Endothelial cell of umbilical vein (primary cell): ENCODE measurements at regions not wholly inside any gene's neighbourhood (a gene's known extent, or its start where the extent isn't known, plus 50 kb on each side); places are given as distances from the start of the nearest gene placed in this dataset. TPM values are rescaled to one million over a fixed set of nuclear protein-coding genes. Genes with fewer than 3 reads are reported as not detected.

Source experiments
- BruUV-seq: library from RNA; stranded (reverse); fragments of 400-500 nt; replicated peaks from 2 replicates; lab custom pipeline; 2021; lab: Mats Ljungman, UMichigan
- CTCF ChIA-PET: fragments of 300-600, 350-600 bp; sonication (Branson Sonifier 250); formaldehyde crosslinking; loops from one replicate; lab custom pipeline; 2021; ENCODE audit warnings: antibody characterized with exemption, inconsistent platforms; lab: Charles Lee
- POLR2A ChIA-PET: fragments of 300-600, 350-600 bp; sonication (Branson Sonifier 250); formaldehyde crosslinking; loops from one replicate; lab custom pipeline; 2021; ENCODE audit warnings: antibody characterized with exemption, inconsistent platforms; lab: Charles Lee
- DNase-seq: peaks from one replicate; pipeline ENCODE4 v3.0.0-alpha.2; 2011; ENCODE audit warnings: low read depth, low spot score
- FAIRE-seq: peaks from 2 replicates; lab custom pipeline; 2011; peaks lifted over from hg19 to GRCh38; lab: Jason Lieb, UNC
- H2AFZ ChIP-seq: 2 replicates; pipeline ENCODE4 v1.6.0; 2012; ENCODE audit warnings: low read depth, low read length, control low read depth, inconsistent platforms
- H3K27ac ChIP-seq: 2 replicates; pipeline ENCODE4 v1.5.1; 2011; ENCODE audit warnings: low read depth, mild to moderate bottlenecking, control low read depth, low read length, moderate library complexity; ENCODE audit not compliant: insufficient read depth
- H3K27me3 ChIP-seq, 2 experiments: 2 replicates each; pipeline versions ENCODE4 v1.6.0 to v1.6.1; 2011; ENCODE audit warnings: low read length in 2 of 2, mixed read lengths in 1 of 2; ENCODE audit not compliant: control insufficient read depth in 2 of 2, insufficient read depth in 2 of 2
- H3K36me3 ChIP-seq, 2 experiments: 2 replicates in 1 of 2; 3 replicates in 1 of 2; pipeline ENCODE4 v1.5.1; 2011; ENCODE audit warnings: low read length in 2 of 2, mild to moderate bottlenecking in 1 of 2, moderate library complexity in 1 of 2; ENCODE audit not compliant: control insufficient read depth in 2 of 2, insufficient read depth in 2 of 2; ENCODE audit errors: extremely low read depth in 1 of 2
- H3K4me1 ChIP-seq: 3 replicates; pipeline ENCODE4 v1.5.1; 2011; ENCODE audit warnings: mild to moderate bottlenecking, low read length; ENCODE audit not compliant: control insufficient read depth, insufficient read depth; ENCODE audit errors: extremely low read depth
- H3K4me2 ChIP-seq: 2 replicates; pipeline ENCODE4 v1.6.1; 2011; ENCODE audit warnings: low read length, control low read depth, mixed read lengths; ENCODE audit not compliant: insufficient read depth
- H3K4me3 ChIP-seq, 3 experiments: fragments of 200-600 bp in 1 of 3; sonication (generic), shearing (Covaris generic) in 1 of 3; replicated peaks in 1 of 3; 2 replicates each; pipeline ENCODE4 v1.5.1; 2011 to 2016; ENCODE audit warnings: control low read depth in 3 of 3, low read length in 3 of 3, mild to moderate bottlenecking in 2 of 3, inconsistent platforms in 1 of 3, low read depth in 1 of 3, moderate library complexity in 1 of 3; ENCODE audit not compliant: insufficient read depth in 1 of 3
- H3K79me2 ChIP-seq: 2 replicates; pipeline ENCODE4 v1.6.0; 2012; ENCODE audit warnings: low read length, inconsistent platforms; ENCODE audit not compliant: control insufficient read depth, insufficient read depth
- H3K9ac ChIP-seq: replicated peaks from 2 replicates; pipeline ENCODE3; 2011; ENCODE audit warnings: low read length, control low read depth; ENCODE audit not compliant: insufficient read depth; ENCODE audit errors: extremely low read depth
- H3K9me1 ChIP-seq: replicated peaks from 3 replicates; pipeline ENCODE4 v1.6.0; 2011; ENCODE audit warnings: mild to moderate bottlenecking, low read length; ENCODE audit not compliant: control insufficient read depth, insufficient read depth; ENCODE audit errors: extremely low read depth
- H3K9me3 ChIP-seq: replicated peaks from 2 replicates; pipeline ENCODE4 v1.5.1; 2012; ENCODE audit warnings: low read length, inconsistent platforms; ENCODE audit not compliant: control insufficient read depth, insufficient read depth
- H4K20me1 ChIP-seq: replicated peaks from 2 replicates; pipeline ENCODE3; 2011; ENCODE audit warnings: mild to moderate bottlenecking, low read length; ENCODE audit not compliant: control insufficient read depth, insufficient read depth; ENCODE audit errors: extremely low read depth
- EZH2 ChIP-seq: IDR thresholded peaks from 2 replicates; pipeline ENCODE4 v1.6.1; 2012; ENCODE audit warnings: borderline replicate concordance, low read depth, mild to moderate bottlenecking, moderate library complexity, low read length, inconsistent platforms; ENCODE audit not compliant: severe bottlenecking
- FOS ChIP-seq: IDR thresholded peaks from 2 replicates; pipeline ENCODE4 v1.6.1; 2011; ENCODE audit warnings: mild to moderate bottlenecking, low read length, moderate library complexity, borderline replicate concordance; ENCODE audit not compliant: insufficient read depth
- GATA2 ChIP-seq: IDR thresholded peaks from 2 replicates; pipeline ENCODE4 v1.7.0; 2011; ENCODE audit warnings: low read depth, mild to moderate bottlenecking, moderate library complexity, mixed read lengths, low read length; ENCODE audit not compliant: insufficient read length, insufficient read depth
- JUN ChIP-seq: IDR thresholded peaks from 2 replicates; pipeline ENCODE4 v1.6.1; 2011; ENCODE audit warnings: borderline replicate concordance, low read depth; ENCODE audit not compliant: insufficient read length, insufficient read depth
- MYC ChIP-seq: IDR thresholded peaks from one replicate; pipeline ENCODE4 v1.6.1; 2011; ENCODE audit warnings: mild to moderate bottlenecking, low read depth, low read length
- POLR2A ChIP-seq: IDR thresholded peaks from 2 replicates; pipeline ENCODE4 v1.6.1; 2012; ENCODE audit warnings: low read depth, mild to moderate bottlenecking, control low read depth, low read length
- POLR2AphosphoS5 ChIP-seq: IDR thresholded peaks from 2 replicates; pipeline ENCODE4 v1.6.1; 2012; ENCODE audit warnings: low read depth, mild to moderate bottlenecking, control low read depth, low read length, moderate library complexity; ENCODE audit not compliant: insufficient read depth
- dilution Hi-C: fragments of 300-500 bp; cut with MboI; formaldehyde crosslinking; loops from one replicate; pipeline ENCODE4 v1.15.0; 2019; ENCODE audit warnings: low sequenced_read_pairs; ENCODE audit not compliant: extremely low pct_ligation_motif_present
- intact Hi-C: fragments of 100-400 bp; cut with micrococcal nuclease; formaldehyde crosslinking; loops from one replicate; pipeline ENCODE4 v1.10.0; 2022
- small RNA-seq: library from RNA; depleted of rRNA; stranded (forward); fragments of <200 nt; gene quantifications from one replicate; pipeline ENCODE3, GENCODE V24; 2012; ENCODE audit warnings: low replicate concordance, low read depth; ENCODE audit not compliant: insufficient read depth, insufficient read length
- TF ChIP-seq, protein P1 (sequence below), 2 donors: IDR thresholded peaks; 1 replicate in 1 of 2; 2 replicates in 1 of 2; pipeline ENCODE4 v1.5.1; 2011; ENCODE audit warnings: low read length in 2 of 2, mild to moderate bottlenecking in 2 of 2, moderate library complexity in 2 of 2, control low read depth in 1 of 2, inconsistent platforms in 1 of 2, low read depth in 1 of 2; ENCODE audit not compliant: insufficient read depth in 1 of 2; ENCODE audit errors: extremely low read depth in 1 of 2
- TF ChIP-seq, protein P2 (sequence below): IDR thresholded peaks from 2 replicates; pipeline ENCODE4 v1.6.1; 2011; ENCODE audit not compliant: insufficient read depth, insufficient read length

DNA sequence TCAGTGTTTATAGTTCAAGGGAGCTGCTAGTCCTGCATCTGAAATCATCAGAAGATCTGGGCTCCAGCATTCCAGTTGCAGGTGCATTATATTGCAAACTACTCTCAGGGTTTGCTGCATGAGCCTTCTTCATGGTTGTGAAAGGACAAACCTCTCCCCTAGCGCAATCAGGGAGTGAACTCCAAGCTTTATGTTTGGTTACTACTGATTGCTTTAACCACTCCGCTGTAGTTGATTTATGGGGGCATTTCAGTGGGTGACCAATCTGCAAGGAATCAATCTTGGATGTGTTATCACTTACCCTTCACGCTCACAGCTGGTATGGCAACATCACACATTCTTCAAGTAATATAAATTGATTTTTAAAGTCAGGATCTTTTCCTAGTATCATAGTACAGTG is 552.1 kb downstream of the SPOCK3 start:
- BruUV-seq = no TSS peak
- DNase-seq = no peak
- Histone ChIP-seq H3K9me3 (peaks cover 2% of the 10 kb centered on the region), H3K4me1 (no peaks in the 10 kb centered on the region), H3K9me1 (no peaks in the 10 kb centered on the region), H3K27ac (no peak overlapping the region), H3K27me3 (no peaks in the 10 kb centered on the region), H3K4me2 (no peak overlapping the region), H3K9ac (no peak overlapping the region), H4K20me1 (no peaks in the 10 kb centered on the region), H3K36me3 (no peaks in the 10 kb centered on the region), H3K4me3 (no peak overlapping the region), H2AFZ (no peak overlapping the region), H3K79me2 (no peaks in the 10 kb centered on the region)
- ChIA-PET POLR2A (no interaction called here), CTCF (no interaction called here)
- TF ChIP-seq, protein P1, sequence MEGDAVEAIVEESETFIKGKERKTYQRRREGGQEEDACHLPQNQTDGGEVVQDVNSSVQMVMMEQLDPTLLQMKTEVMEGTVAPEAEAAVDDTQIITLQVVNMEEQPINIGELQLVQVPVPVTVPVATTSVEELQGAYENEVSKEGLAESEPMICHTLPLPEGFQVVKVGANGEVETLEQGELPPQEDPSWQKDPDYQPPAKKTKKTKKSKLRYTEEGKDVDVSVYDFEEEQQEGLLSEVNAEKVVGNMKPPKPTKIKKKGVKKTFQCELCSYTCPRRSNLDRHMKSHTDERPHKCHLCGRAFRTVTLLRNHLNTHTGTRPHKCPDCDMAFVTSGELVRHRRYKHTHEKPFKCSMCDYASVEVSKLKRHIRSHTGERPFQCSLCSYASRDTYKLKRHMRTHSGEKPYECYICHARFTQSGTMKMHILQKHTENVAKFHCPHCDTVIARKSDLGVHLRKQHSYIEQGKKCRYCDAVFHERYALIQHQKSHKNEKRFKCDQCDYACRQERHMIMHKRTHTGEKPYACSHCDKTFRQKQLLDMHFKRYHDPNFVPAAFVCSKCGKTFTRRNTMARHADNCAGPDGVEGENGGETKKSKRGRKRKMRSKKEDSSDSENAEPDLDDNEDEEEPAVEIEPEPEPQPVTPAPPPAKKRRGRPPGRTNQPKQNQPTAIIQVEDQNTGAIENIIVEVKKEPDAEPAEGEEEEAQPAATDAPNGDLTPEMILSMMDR (IDR thresholded peaks at IDR 0.05; ENCODE audit: extremely low read depth in 1 of 2, insufficient read depth in 1 of 2, low read depth in 1 of 2, low read length in 2 of 2) = no peak
- TF ChIP-seq POLR2A (no peak), FOS (no peak), POLR2AphosphoS5 (no peak), MYC (no peak), GATA2 (no peak), JUN (no peak), EZH2 (no peak)
- TF ChIP-seq, protein P2, sequence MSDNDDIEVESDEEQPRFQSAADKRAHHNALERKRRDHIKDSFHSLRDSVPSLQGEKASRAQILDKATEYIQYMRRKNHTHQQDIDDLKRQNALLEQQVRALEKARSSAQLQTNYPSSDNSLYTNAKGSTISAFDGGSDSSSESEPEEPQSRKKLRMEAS = no peak
- intact Hi-C loops (no loop called here), dilution Hi-C loops (no loop called here)
- FAIRE-seq = no peak

Small RNAs in the stretch of these regions (small RNA-seq; reads per million reads assigned to genes)
- not detected for gene RF00019
